ENCODE measurements at regions not wholly inside any gene's neighbourhood (a gene's known extent, or its start where the extent isn't known, plus 50 kb on each side); places are given as distances from the start of the nearest gene placed in this dataset.

GRCh38 chr2:5528706-5529105 lies 163.5 kb upstream of the SOX11 start:
- Mint-ChIP-seq H3K27me3 (no peaks in the 10 kb centered on the region), H3K4me1 (no peaks in the 10 kb centered on the region), H3K27ac (no peak overlapping the region), H3K36me3 (no peaks in the 10 kb centered on the region), H3K4me3 (no peak overlapping the region), H3K9me3 (peaks cover 0 to 8% (median 3%) of the 10 kb centered on the region in 7 donors)
- Histone ChIP-seq H3K36me3 (ENCODE audit: control insufficient read depth, insufficient read depth, low read length) (no peaks in the 10 kb centered on the region), H3K27me3 (ENCODE audit: control insufficient read depth, insufficient read depth, low read length) (no peaks in the 10 kb centered on the region), H3K9me3 (ENCODE audit: control insufficient read depth in 2 of 2, low read length in 2 of 2) (no peaks in the 10 kb centered on the region), H3K4me3 (ENCODE audit: low read depth, low read length) (no peak overlapping the region), H3K4me1 (ENCODE audit: control insufficient read depth, insufficient read depth, low read length, poor library complexity, severe bottlenecking) (no peaks in the 10 kb centered on the region), H3K27ac (ENCODE audit: insufficient read depth, low read length, poor library complexity, severe bottlenecking) (no peak overlapping the region)
- DNase-seq (no peak), ATAC-seq (ENCODE audit: low read depth in 2 of 2) (no peak)

GRCh38 chr2:5530011-5530696 lies 162.0 kb upstream of the SOX11 start:
- Histone ChIP-seq H3K27ac (ENCODE audit: insufficient read depth, low read length, poor library complexity, severe bottlenecking) (no peak overlapping the region), H3K9me3 (ENCODE audit: control insufficient read depth in 2 of 2, low read length in 2 of 2) (no peaks in the 10 kb centered on the region), H3K27me3 (ENCODE audit: control insufficient read depth, insufficient read depth, low read length) (no peaks in the 10 kb centered on the region), H3K4me1 (ENCODE audit: control insufficient read depth, insufficient read depth, low read length, poor library complexity, severe bottlenecking) (no peaks in the 10 kb centered on the region), H3K36me3 (ENCODE audit: control insufficient read depth, insufficient read depth, low read length) (no peaks in the 10 kb centered on the region), H3K4me3 (ENCODE audit: low read depth, low read length) (no peak overlapping the region)
- Mint-ChIP-seq H3K9me3 (peaks cover 0 to 10% (median 3%) of the 10 kb centered on the region in 7 donors), H3K27me3 (no peaks in the 10 kb centered on the region), H3K4me3 (no peak overlapping the region), H3K27ac (no peak overlapping the region), H3K4me1 (no peaks in the 10 kb centered on the region), H3K36me3 (no peaks in the 10 kb centered on the region)
- ATAC-seq (ENCODE audit: low read depth in 2 of 2) (no peak), DNase-seq (no peak)

GRCh38 chr2:5535301-5535700 lies 156.9 kb upstream of the SOX11 start:
- H3K4me3 Mint-ChIP-seq = no peak overlapping the region
- H3K27me3 Mint-ChIP-seq = no peaks in the 10 kb centered on the region
- no peaks in the 10 kb centered on the region for H3K27me3 ChIP-seq (ENCODE audit: control insufficient read depth, insufficient read depth, low read length)
- DNase-seq = no peak
- no peak overlapping the region for H3K27ac ChIP-seq (ENCODE audit: insufficient read depth, low read length, poor library complexity, severe bottlenecking)
- no peak overlapping the region for H3K27ac Mint-ChIP-seq
- H3K4me1 Mint-ChIP-seq = no peaks in the 10 kb centered on the region
- no peaks in the 10 kb centered on the region for H3K4me1 ChIP-seq (ENCODE audit: control insufficient read depth, insufficient read depth, low read length, poor library complexity, severe bottlenecking)
- no peak for ATAC-seq (ENCODE audit: low read depth in 2 of 2)
- no peak overlapping the region for H3K4me3 ChIP-seq (ENCODE audit: low read depth, low read length)
- H3K9me3 ChIP-seq (ENCODE audit: control insufficient read depth in 2 of 2, low read length in 2 of 2) = peaks cover 0 to 7% of the 10 kb centered on the region in 2 experiments
- no peaks in the 10 kb centered on the region for H3K36me3 ChIP-seq (ENCODE audit: control insufficient read depth, insufficient read depth, low read length)
- peaks cover 0 to 11% (median 5%) of the 10 kb centered on the region in 7 donors for H3K9me3 Mint-ChIP-seq
- peaks cover 4% of the 10 kb centered on the region for H3K36me3 Mint-ChIP-seq

- ATAC-seq (ENCODE audit: low read depth in 2 of 2) (no peak), DNase-seq (no peak)
- H3K27me3 Mint-ChIP-seq = no peaks in the 10 kb centered on the region
- no peak overlapping the region for H3K27ac Mint-ChIP-seq
- no peak overlapping the region for H3K4me3 Mint-ChIP-seq
- no peaks in the 10 kb centered on the region for H3K4me1 ChIP-seq (ENCODE audit: control insufficient read depth, insufficient read depth, low read length, poor library complexity, severe bottlenecking)
- no peak overlapping the region for H3K4me3 ChIP-seq (ENCODE audit: low read depth, low read length)
- H3K9me3 Mint-ChIP-seq = peaks cover 0 to 11% (median 2%) of the 10 kb centered on the region in 7 donors
- peaks cover 0 to 7% of the 10 kb centered on the region in 2 experiments for H3K9me3 ChIP-seq (ENCODE audit: control insufficient read depth in 2 of 2, low read length in 2 of 2)
- H3K27ac ChIP-seq (ENCODE audit: insufficient read depth, low read length, poor library complexity, severe bottlenecking) = no peak overlapping the region
- no peaks in the 10 kb centered on the region for H3K4me1 Mint-ChIP-seq
- H3K36me3 ChIP-seq (ENCODE audit: control insufficient read depth, insufficient read depth, low read length) = no peaks in the 10 kb centered on the region
- peaks cover 4% of the 10 kb centered on the region for H3K36me3 Mint-ChIP-seq
- H3K27me3 ChIP-seq (ENCODE audit: control insufficient read depth, insufficient read depth, low read length) = no peaks in the 10 kb centered on the region
Measured at GRCh38 chr2:5537180-5537688, 154.9 kb upstream of the SOX11 start.

- H3K27me3 Mint-ChIP-seq = no peaks in the 10 kb centered on the region
- ATAC-seq (ENCODE audit: low read depth in 2 of 2) (no peak), DNase-seq (no peak)
- H3K27ac ChIP-seq (ENCODE audit: insufficient read depth, low read length, poor library complexity, severe bottlenecking) = no peak overlapping the region
- no peak overlapping the region for H3K4me3 Mint-ChIP-seq
- peaks cover 0 to 12% (median 2%) of the 10 kb centered on the region in 7 donors for H3K9me3 Mint-ChIP-seq
- H3K36me3 ChIP-seq (ENCODE audit: control insufficient read depth, insufficient read depth, low read length) = no peaks in the 10 kb centered on the region
- H3K4me3 ChIP-seq (ENCODE audit: low read depth, low read length) = no peak overlapping the region
- H3K9me3 ChIP-seq (ENCODE audit: control insufficient read depth in 2 of 2, low read length in 2 of 2) = peaks cover 0 to 11% of the 10 kb centered on the region in 2 experiments
- no peaks in the 10 kb centered on the region for H3K4me1 ChIP-seq (ENCODE audit: control insufficient read depth, insufficient read depth, low read length, poor library complexity, severe bottlenecking)
- H3K36me3 Mint-ChIP-seq = peaks cover 4% of the 10 kb centered on the region
- no peaks in the 10 kb centered on the region for H3K4me1 Mint-ChIP-seq
- no peaks in the 10 kb centered on the region for H3K27me3 ChIP-seq (ENCODE audit: control insufficient read depth, insufficient read depth, low read length)
- H3K27ac Mint-ChIP-seq = no peak overlapping the region
Measured at GRCh38 chr2:5538313-5538712, 153.9 kb upstream of the SOX11 start.

- peaks cover 4% of the 10 kb centered on the region for H3K36me3 Mint-ChIP-seq
Measured at GRCh38 chr2:5538772-5539171, 153.4 kb upstream of the SOX11 start.

GRCh38 chr2:5539282-5540165 lies 152.7 kb upstream of the SOX11 start:
- Mint-ChIP-seq H3K27ac (no peak overlapping the region), H3K4me3 (no peak overlapping the region), H3K9me3 (peaks cover 0 to 19% (median 3%) of the 10 kb centered on the region in 7 donors), H3K36me3 (peaks cover 4% of the 10 kb centered on the region), H3K4me1 (no peaks in the 10 kb centered on the region), H3K27me3 (no peaks in the 10 kb centered on the region)
- no peaks in the 10 kb centered on the region for H3K27me3 ChIP-seq (ENCODE audit: control insufficient read depth, insufficient read depth, low read length)
- H3K4me1 ChIP-seq (ENCODE audit: control insufficient read depth, insufficient read depth, low read length, poor library complexity, severe bottlenecking) = no peaks in the 10 kb centered on the region
- DNase-seq (no peak), ATAC-seq (ENCODE audit: low read depth in 2 of 2) (no peak)
- H3K9me3 ChIP-seq (ENCODE audit: control insufficient read depth in 2 of 2, low read length in 2 of 2) = peaks cover 2 to 23% of the 10 kb centered on the region in 2 experiments
- H3K27ac ChIP-seq (ENCODE audit: insufficient read depth, low read length, poor library complexity, severe bottlenecking) = no peak overlapping the region
- no peak overlapping the region for H3K4me3 ChIP-seq (ENCODE audit: low read depth, low read length)
- H3K36me3 ChIP-seq (ENCODE audit: control insufficient read depth, insufficient read depth, low read length) = no peaks in the 10 kb centered on the region

More at GRCh38 chr2:5538772-5539171, 153.4 kb upstream of the SOX11 start:
- no peak for DNase-seq
- Histone ChIP-seq H3K4me3 (ENCODE audit: low read depth, low read length) (no peak overlapping the region), H3K4me1 (ENCODE audit: control insufficient read depth, insufficient read depth, low read length, poor library complexity, severe bottlenecking) (no peaks in the 10 kb centered on the region), H3K36me3 (ENCODE audit: control insufficient read depth, insufficient read depth, low read length) (no peaks in the 10 kb centered on the region), H3K27me3 (ENCODE audit: control insufficient read depth, insufficient read depth, low read length) (no peaks in the 10 kb centered on the region), H3K9me3 (ENCODE audit: control insufficient read depth in 2 of 2, low read length in 2 of 2) (peaks cover 0 to 16% of the 10 kb centered on the region in 2 experiments), H3K27ac (ENCODE audit: insufficient read depth, low read length, poor library complexity, severe bottlenecking) (no peak overlapping the region)
- ATAC-seq (ENCODE audit: low read depth in 2 of 2) = no peak
- Mint-ChIP-seq H3K4me3 (no peak overlapping the region), H3K4me1 (no peaks in the 10 kb centered on the region), H3K27me3 (no peaks in the 10 kb centered on the region), H3K9me3 (peaks cover 0 to 17% (median 2%) of the 10 kb centered on the region in 7 donors), H3K27ac (no peak overlapping the region)

Measured in CD4-positive, CD25-positive, alpha-beta regulatory T cell (primary cell).